ENCODE measurements at regions not wholly inside any gene's neighbourhood (a gene's known extent, or its start where the extent isn't known, plus 50 kb on each side); places are given as distances from the start of the nearest gene placed in this dataset.

- Histone ChIP-seq H3K9ac (ENCODE audit: insufficient read depth, low read depth, low read length) (no peak overlapping the region), H3K27ac (ENCODE audit: extremely low read length, insufficient read depth, low read length) (no peak overlapping the region), H3K9me3 (ENCODE audit: low read length) (no peaks in the 10 kb centered on the region), H3K36me3 (replicated peaks in 1 of 2; ENCODE audit: control insufficient read depth in 1 of 2, insufficient read depth in 2 of 2, low read length in 2 of 2) (no peaks in the 10 kb centered on the region), H3K4me1 (ENCODE audit: insufficient read depth, low read length) (no peaks in the 10 kb centered on the region), H4K20me1 (ENCODE audit: insufficient read depth, low read length) (no peaks in the 10 kb centered on the region), H3K4me3 (replicated peaks in 1 of 3; ENCODE audit: insufficient read depth in 1 of 3, low read depth in 2 of 3, low read length in 3 of 3) (no peak overlapping the region), H3K4me2 (ENCODE audit: low read depth, low read length) (no peak overlapping the region), H2AFZ (ENCODE audit: low read length) (no peak overlapping the region), H3K79me2 (ENCODE audit: insufficient read depth, low read length) (no peaks in the 10 kb centered on the region), H3K27me3 (ENCODE audit: control insufficient read depth in 1 of 2, insufficient read depth in 2 of 2, low read length in 2 of 2) (peaks cover 2 to 36% of the 10 kb centered on the region in 2 experiments; a peak in 4 of 5 replicates)
- ATAC-seq, result no peak
- intact Hi-C loops (cut with micrococcal nuclease; ENCODE audit: unreplicated experiment), result no loop called here
- in situ Hi-C loops (cut with HindIII; ENCODE audit: extremely low pct_ligation_motif_present, low pct_unique_long_range_greater_than_20kb), result no loop called here
- TF ChIP-seq, protein P1, sequence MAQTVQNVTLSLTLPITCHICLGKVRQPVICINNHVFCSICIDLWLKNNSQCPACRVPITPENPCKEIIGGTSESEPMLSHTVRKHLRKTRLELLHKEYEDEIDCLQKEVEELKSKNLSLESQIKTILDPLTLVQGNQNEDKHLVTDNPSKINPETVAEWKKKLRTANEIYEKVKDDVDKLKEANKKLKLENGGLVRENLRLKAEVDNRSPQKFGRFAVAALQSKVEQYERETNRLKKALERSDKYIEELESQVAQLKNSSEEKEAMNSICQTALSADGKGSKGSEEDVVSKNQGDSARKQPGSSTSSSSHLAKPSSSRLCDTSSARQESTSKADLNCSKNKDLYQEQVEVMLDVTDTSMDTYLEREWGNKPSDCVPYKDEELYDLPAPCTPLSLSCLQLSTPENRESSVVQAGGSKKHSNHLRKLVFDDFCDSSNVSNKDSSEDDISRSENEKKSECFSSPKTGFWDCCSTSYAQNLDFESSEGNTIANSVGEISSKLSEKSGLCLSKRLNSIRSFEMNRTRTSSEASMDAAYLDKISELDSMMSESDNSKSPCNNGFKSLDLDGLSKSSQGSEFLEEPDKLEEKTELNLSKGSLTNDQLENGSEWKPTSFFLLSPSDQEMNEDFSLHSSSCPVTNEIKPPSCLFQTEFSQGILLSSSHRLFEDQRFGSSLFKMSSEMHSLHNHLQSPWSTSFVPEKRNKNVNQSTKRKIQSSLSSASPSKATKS (CRISPR knock-in tag; IDR thresholded peaks at IDR 0.05), result no peak
- TF ChIP-seq, protein P2, sequence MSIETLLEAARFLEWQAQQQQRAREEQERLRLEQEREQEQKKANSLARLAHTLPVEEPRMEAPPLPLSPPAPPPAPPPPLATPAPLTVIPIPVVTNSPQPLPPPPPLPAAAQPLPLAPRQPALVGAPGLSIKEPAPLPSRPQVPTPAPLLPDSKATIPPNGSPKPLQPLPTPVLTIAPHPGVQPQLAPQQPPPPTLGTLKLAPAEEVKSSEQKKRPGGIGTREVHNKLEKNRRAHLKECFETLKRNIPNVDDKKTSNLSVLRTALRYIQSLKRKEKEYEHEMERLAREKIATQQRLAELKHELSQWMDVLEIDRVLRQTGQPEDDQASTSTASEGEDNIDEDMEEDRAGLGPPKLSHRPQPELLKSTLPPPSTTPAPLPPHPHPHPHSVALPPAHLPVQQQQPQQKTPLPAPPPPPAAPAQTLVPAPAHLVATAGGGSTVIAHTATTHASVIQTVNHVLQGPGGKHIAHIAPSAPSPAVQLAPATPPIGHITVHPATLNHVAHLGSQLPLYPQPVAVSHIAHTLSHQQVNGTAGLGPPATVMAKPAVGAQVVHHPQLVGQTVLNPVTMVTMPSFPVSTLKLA (IDR thresholded peaks at IDR 0.05), result peak; percentile 98
- no TSS peak for BruUV-seq (replicated peaks)
- CTCF ChIA-PET (ENCODE audit: low intra/inter-chr PET ratio, low total read pairs), result no interaction called here
- DNase-seq (ENCODE audit: low spot score), result no peak
- POLR2A ChIA-PET, result no interaction called here
- no peak for FAIRE-seq
- WGBS (ENCODE audit: low lambda C conversion rate), result 2% methylated on average over 2 of the region's 2 CpGs
These were observed 262.9 kb upstream of the B3GAT1 start for GRCh38 chr11:134674974-134675373.

DNA sequence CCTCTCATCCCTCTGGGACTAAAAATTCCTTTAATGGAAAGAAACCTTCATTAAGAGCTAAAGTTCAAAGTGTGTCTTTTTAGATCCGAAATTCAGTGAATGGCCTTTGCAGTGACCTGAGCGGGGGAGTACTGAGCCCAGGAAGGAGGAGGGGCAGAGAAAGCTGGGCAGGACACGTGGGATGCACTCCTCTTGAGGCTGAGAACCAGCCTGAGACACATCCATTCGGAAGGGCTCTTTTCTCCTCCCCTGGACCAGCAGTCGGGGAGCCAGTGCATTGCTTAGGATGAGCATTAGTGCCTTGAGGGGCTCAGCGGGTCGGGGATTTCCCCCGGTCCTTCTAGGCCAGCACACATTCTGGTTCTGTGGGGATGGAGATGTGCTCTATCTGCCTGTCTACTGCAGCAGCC lies 258.9 kb upstream of the B3GAT1 start:
- Histone ChIP-seq H2AFZ (ENCODE audit: low read length) (no peak overlapping the region), H4K20me1 (ENCODE audit: insufficient read depth, low read length) (no peaks in the 10 kb centered on the region), H3K4me2 (ENCODE audit: low read depth, low read length) (no peak overlapping the region), H3K4me3 (replicated peaks in 1 of 3; ENCODE audit: insufficient read depth in 1 of 3, low read depth in 2 of 3, low read length in 3 of 3) (no peak overlapping the region), H3K9me3 (ENCODE audit: low read length) (no peaks in the 10 kb centered on the region), H3K36me3 (replicated peaks in 1 of 2; ENCODE audit: control insufficient read depth in 1 of 2, insufficient read depth in 2 of 2, low read length in 2 of 2) (no peaks in the 10 kb centered on the region), H3K79me2 (ENCODE audit: insufficient read depth, low read length) (no peaks in the 10 kb centered on the region), H3K27ac (ENCODE audit: extremely low read length, insufficient read depth, low read length) (no peak overlapping the region), H3K4me1 (ENCODE audit: insufficient read depth, low read length) (no peaks in the 10 kb centered on the region), H3K9ac (ENCODE audit: insufficient read depth, low read depth, low read length) (no peak overlapping the region), H3K27me3 (ENCODE audit: control insufficient read depth in 1 of 2, insufficient read depth in 2 of 2, low read length in 2 of 2) (peaks cover 0 to 35% of the 10 kb centered on the region in 2 experiments; a peak in 3 of 5 replicates)
- no peak for ATAC-seq
- CTCF ChIA-PET (ENCODE audit: low intra/inter-chr PET ratio, low total read pairs), result no interaction called here
- intact Hi-C loops (cut with micrococcal nuclease; ENCODE audit: unreplicated experiment), result no loop called here
- BruUV-seq (replicated peaks), result no TSS peak
- in situ Hi-C loops (cut with HindIII; ENCODE audit: extremely low pct_ligation_motif_present, low pct_unique_long_range_greater_than_20kb), result no loop called here
- WGBS (ENCODE audit: low lambda C conversion rate), result 7% methylated on average over 7 of the region's 8 CpGs
- no peak for DNase-seq (ENCODE audit: low spot score)
- POLR2A ChIA-PET, result no interaction called here
- FAIRE-seq, result no peak
- TF ChIP-seq, protein P3, sequence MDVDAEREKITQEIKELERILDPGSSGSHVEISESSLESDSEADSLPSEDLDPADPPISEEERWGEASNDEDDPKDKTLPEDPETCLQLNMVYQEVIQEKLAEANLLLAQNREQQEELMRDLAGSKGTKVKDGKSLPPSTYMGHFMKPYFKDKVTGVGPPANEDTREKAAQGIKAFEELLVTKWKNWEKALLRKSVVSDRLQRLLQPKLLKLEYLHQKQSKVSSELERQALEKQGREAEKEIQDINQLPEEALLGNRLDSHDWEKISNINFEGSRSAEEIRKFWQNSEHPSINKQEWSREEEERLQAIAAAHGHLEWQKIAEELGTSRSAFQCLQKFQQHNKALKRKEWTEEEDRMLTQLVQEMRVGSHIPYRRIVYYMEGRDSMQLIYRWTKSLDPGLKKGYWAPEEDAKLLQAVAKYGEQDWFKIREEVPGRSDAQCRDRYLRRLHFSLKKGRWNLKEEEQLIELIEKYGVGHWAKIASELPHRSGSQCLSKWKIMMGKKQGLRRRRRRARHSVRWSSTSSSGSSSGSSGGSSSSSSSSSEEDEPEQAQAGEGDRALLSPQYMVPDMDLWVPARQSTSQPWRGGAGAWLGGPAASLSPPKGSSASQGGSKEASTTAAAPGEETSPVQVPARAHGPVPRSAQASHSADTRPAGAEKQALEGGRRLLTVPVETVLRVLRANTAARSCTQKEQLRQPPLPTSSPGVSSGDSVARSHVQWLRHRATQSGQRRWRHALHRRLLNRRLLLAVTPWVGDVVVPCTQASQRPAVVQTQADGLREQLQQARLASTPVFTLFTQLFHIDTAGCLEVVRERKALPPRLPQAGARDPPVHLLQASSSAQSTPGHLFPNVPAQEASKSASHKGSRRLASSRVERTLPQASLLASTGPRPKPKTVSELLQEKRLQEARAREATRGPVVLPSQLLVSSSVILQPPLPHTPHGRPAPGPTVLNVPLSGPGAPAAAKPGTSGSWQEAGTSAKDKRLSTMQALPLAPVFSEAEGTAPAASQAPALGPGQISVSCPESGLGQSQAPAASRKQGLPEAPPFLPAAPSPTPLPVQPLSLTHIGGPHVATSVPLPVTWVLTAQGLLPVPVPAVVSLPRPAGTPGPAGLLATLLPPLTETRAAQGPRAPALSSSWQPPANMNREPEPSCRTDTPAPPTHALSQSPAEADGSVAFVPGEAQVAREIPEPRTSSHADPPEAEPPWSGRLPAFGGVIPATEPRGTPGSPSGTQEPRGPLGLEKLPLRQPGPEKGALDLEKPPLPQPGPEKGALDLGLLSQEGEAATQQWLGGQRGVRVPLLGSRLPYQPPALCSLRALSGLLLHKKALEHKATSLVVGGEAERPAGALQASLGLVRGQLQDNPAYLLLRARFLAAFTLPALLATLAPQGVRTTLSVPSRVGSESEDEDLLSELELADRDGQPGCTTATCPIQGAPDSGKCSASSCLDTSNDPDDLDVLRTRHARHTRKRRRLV (CRISPR knock-in tag; IDR thresholded peaks at IDR 0.05), result no peak
- TF ChIP-seq SIN3B (IDR thresholded peaks at IDR 0.05; ENCODE audit: low read length), result no peak
- no peak for TF ChIP-seq PCBP1 (IDR thresholded peaks at IDR 0.05; ENCODE audit: borderline replicate concordance, low read depth, low read length)
- no peak for TF ChIP-seq DMTF1 (CRISPR knock-in tag; IDR thresholded peaks at IDR 0.05)
